HCT116 (cell line): ENCODE measurements at regions not wholly inside any gene's neighbourhood (a gene's known extent, or its start where the extent isn't known, plus 50 kb on each side); places are given as distances from the start of the nearest gene placed in this dataset.

Experiments
- ATAC-seq: fragments of 200-7000 bp; cut with Tn5 transposase; 2 replicates; pipeline ENCODE4 v1.9.1; 2020; ENCODE audit warnings: mild to moderate bottlenecking, moderate library complexity
- BruUV-seq: library from RNA; stranded (reverse); fragments of 400-500 nt; replicated peaks from 2 replicates; lab custom pipeline; 2021; lab: Mats Ljungman, UMichigan
- CTCF ChIA-PET: fragments of 300-600 bp; sonication (Branson Sonifier 250); formaldehyde crosslinking; loops from one replicate; lab custom pipeline; 2021; ENCODE audit warnings: antibody characterized with exemption; lab: Charles Lee
- POLR2A ChIA-PET: fragments of 300-600, 350-600 bp; sonication (Branson Sonifier 250); formaldehyde crosslinking; loops from one replicate; lab custom pipeline; 2021; ENCODE audit warnings: antibody characterized with exemption; lab: Charles Lee
- RAD21 ChIA-PET, 2 experiments: fragments of 300-600 bp; sonication (Branson Sonifier 250); formaldehyde crosslinking; loops; one replicate each; lab custom pipeline; 2023; ENCODE audit warnings: low total read pairs in 2 of 2; ENCODE audit not compliant: uncharacterized antibody in 2 of 2, unreplicated experiment in 2 of 2, low non-redundant PET in 1 of 2; lab: Charles Lee
- DNase-seq: peaks from one replicate; pipeline ENCODE4 v3.0.0-alpha.2; 2010; ENCODE audit warnings: low read depth, low spot score
- H2AFZ ChIP-seq: fragments of 200-600 bp; shearing (Covaris generic), sonication (generic); 2 replicates; pipeline ENCODE4 v1.6.1; 2017; ENCODE audit warnings: low read depth, mixed run types, mixed read lengths, antibody characterized with exemption, low read length; ENCODE audit not compliant: poor library complexity, severe bottlenecking
- H3K27ac ChIP-seq: 2 replicates; pipeline ENCODE4 v1.5.1; 2012; ENCODE audit warnings: low read depth, low read length
- H3K27me3 ChIP-seq: fragments of 200-600 bp; sonication (generic); 2 replicates; pipeline ENCODE4 v1.6.1; 2016; ENCODE audit warnings: mixed run types, low read length, mixed read lengths; ENCODE audit not compliant: insufficient read depth
- H3K36me3 ChIP-seq, 2 experiments: fragments of 200-500 bp in 1 of 2; fragments of 200-600 bp in 1 of 2; sonication (Bioruptor generic) in 1 of 2; sonication (generic) in 1 of 2; 2 replicates each; pipeline versions ENCODE4 v1.5.1 to v1.6.1; 2014 to 2016; ENCODE audit warnings: low read length in 2 of 2, inconsistent platforms in 1 of 2, mixed read lengths in 1 of 2, mixed run types in 1 of 2; ENCODE audit not compliant: insufficient read depth in 2 of 2, control insufficient read depth in 1 of 2
- H3K4me1 ChIP-seq, 2 experiments: fragments of 200-600 bp in 1 of 2; sonication (generic) in 1 of 2; 2 replicates each; pipeline versions ENCODE4 v1.5.1 to v1.6.1; 2012 to 2017; ENCODE audit warnings: low read length in 2 of 2, inconsistent platforms in 1 of 2, mild to moderate bottlenecking in 1 of 2, mixed read lengths in 1 of 2, mixed run types in 1 of 2, moderate library complexity in 1 of 2; ENCODE audit not compliant: insufficient read depth in 2 of 2, control insufficient read depth in 1 of 2
- H3K4me2 ChIP-seq: fragments of 200-600 bp; sonication (generic); 2 replicates; pipeline ENCODE4 v1.6.1; 2017; ENCODE audit warnings: mixed run types, low read length, mixed read lengths
- H3K4me3 ChIP-seq, 2 experiments: fragments of 200-600 bp in 1 of 2; sonication (generic) in 1 of 2; replicated peaks in 1 of 2; 2 replicates each; pipeline ENCODE4 v1.5.1; 2011 to 2016; ENCODE audit warnings: low read length in 2 of 2, control low read depth in 1 of 2, low read depth in 1 of 2, mild to moderate bottlenecking in 1 of 2, mixed read lengths in 1 of 2, mixed run types in 1 of 2
- H3K79me2 ChIP-seq: fragments of 200-600 bp; sonication (generic); 2 replicates; pipeline ENCODE4 v1.6.1; 2017; ENCODE audit warnings: mild to moderate bottlenecking, mixed run types, low read length, moderate library complexity, mixed read lengths; ENCODE audit not compliant: insufficient read depth
- H3K9ac ChIP-seq: fragments of 200-600 bp; sonication (generic); 2 replicates; pipeline ENCODE4 v1.6.1; 2016; ENCODE audit warnings: low read length, mixed read lengths
- H3K9me2 ChIP-seq: fragments of 200-600 bp; sonication (generic), shearing (Covaris generic); 2 replicates; pipeline ENCODE4 v1.6.1; 2017; ENCODE audit warnings: mixed run types, mild to moderate bottlenecking, moderate library complexity; ENCODE audit not compliant: insufficient read depth
- H3K9me3 ChIP-seq, 2 experiments: fragments of 200-500 bp in 1 of 2; fragments of 200-600 bp in 1 of 2; sonication (Bioruptor generic) in 1 of 2; sonication (generic) in 1 of 2; 2 replicates each; pipeline ENCODE4 v1.6.1; 2014 to 2017; ENCODE audit warnings: low read length in 2 of 2, mixed read lengths in 2 of 2, inconsistent platforms in 1 of 2, low read depth in 1 of 2, mild to moderate bottlenecking in 1 of 2, mixed run types in 1 of 2, moderate library complexity in 1 of 2; ENCODE audit not compliant: control insufficient read depth in 1 of 2, insufficient read depth in 1 of 2
- H4K20me1 ChIP-seq: fragments of 200-600 bp; sonication (generic), shearing (Covaris generic); 2 replicates; pipeline ENCODE4 v1.6.1; 2017; ENCODE audit warnings: mixed run types, mild to moderate bottlenecking, moderate library complexity; ENCODE audit not compliant: insufficient read depth
- CEBPB ChIP-seq: IDR thresholded peaks from 2 replicates; pipeline ENCODE4 v1.6.1; 2012; ENCODE audit warnings: low read depth
- EGR1 ChIP-seq: IDR thresholded peaks from 2 replicates; pipeline ENCODE4 v1.6.1; 2012; ENCODE audit warnings: low read depth
- ELF1 ChIP-seq: IDR thresholded peaks from 2 replicates; pipeline ENCODE4 v1.6.1; 2012; ENCODE audit warnings: low read depth, borderline replicate concordance
- EZH2 ChIP-seq: fragments of 200-600 bp; sonication (generic); IDR thresholded peaks from 2 replicates; pipeline ENCODE4 v1.6.1; 2017; ENCODE audit warnings: antibody characterized with exemption, mixed run types
- EZH2phosphoT487 ChIP-seq: fragments of 200-600 bp; IDR thresholded peaks from 2 replicates; pipeline ENCODE4 v1.6.1; 2018; ENCODE audit warnings: antibody characterized with exemption, borderline replicate concordance
- JUND ChIP-seq: IDR thresholded peaks from 2 replicates; pipeline ENCODE4 v1.6.1; 2012
- POLR2A ChIP-seq: IDR thresholded peaks from 2 replicates; pipeline ENCODE4 v1.7.0; 2011; ENCODE audit warnings: borderline replicate concordance; ENCODE audit not compliant: insufficient read depth, insufficient read length; ENCODE audit errors: extremely low read depth
- RAD21 ChIP-seq: IDR thresholded peaks from 2 replicates; pipeline ENCODE4 v1.6.1; 2012; ENCODE audit warnings: low read depth, mild to moderate bottlenecking
- SP1 ChIP-seq: IDR thresholded peaks from 2 replicates; pipeline ENCODE4 v1.6.1; 2012; ENCODE audit warnings: low read depth
- SRF ChIP-seq: IDR thresholded peaks from 2 replicates; pipeline ENCODE4 v1.6.1; 2012; ENCODE audit warnings: low read depth
- TCF7L2 ChIP-seq: IDR thresholded peaks from 2 replicates; pipeline ENCODE4 v1.7.0; 2011; ENCODE audit warnings: borderline replicate concordance, inconsistent platforms; ENCODE audit not compliant: insufficient read depth, insufficient read length; ENCODE audit errors: extremely low read depth
- YY1 ChIP-seq: IDR thresholded peaks from 2 replicates; pipeline ENCODE4 v1.6.1; 2011; ENCODE audit warnings: low read length, low read depth, moderate library complexity, mild to moderate bottlenecking; ENCODE audit not compliant: insufficient replicate concordance; ENCODE audit errors: extremely low read depth
- intact Hi-C: fragments of 100-400 bp; cut with micrococcal nuclease; formaldehyde crosslinking; loops from 2 replicates; pipeline ENCODE4 v1.10.0; 2022
- TF ChIP-seq, protein P1 (sequence below): IDR thresholded peaks from 2 replicates; pipeline ENCODE4 v1.6.1; 2012
- TF ChIP-seq, protein P2 (sequence below): IDR thresholded peaks from 2 replicates; pipeline ENCODE4 v1.6.1; 2012
- TF ChIP-seq, protein P3 (sequence below): IDR thresholded peaks from 2 replicates; pipeline ENCODE4 v1.6.1; 2012; ENCODE audit warnings: low read depth

- no peak overlapping the region for H3K4me2 ChIP-seq
- H3K27me3 ChIP-seq: no peaks in the 10 kb centered on the region
- H2AFZ ChIP-seq: no peak overlapping the region
- RAD21 ChIA-PET: no interaction called here
- no peak overlapping the region for H3K9ac ChIP-seq
- no peaks in the 10 kb centered on the region for H3K9me3 ChIP-seq
- DNase-seq (no peak), ATAC-seq (no peak)
- no peak overlapping the region for H3K4me3 ChIP-seq
- intact Hi-C loops: no loop called here
- POLR2A ChIA-PET: no interaction called here
- H3K4me1 ChIP-seq: no peaks in the 10 kb centered on the region
- no peaks in the 10 kb centered on the region for H3K36me3 ChIP-seq
- H3K27ac ChIP-seq: no peak overlapping the region
- no peaks in the 10 kb centered on the region for H3K9me2 ChIP-seq
- CTCF ChIA-PET: no interaction called here
- H4K20me1 ChIP-seq: no peaks in the 10 kb centered on the region
- H3K79me2 ChIP-seq: no peaks in the 10 kb centered on the region
- BruUV-seq: no TSS peak
- TF ChIP-seq, protein P1, sequence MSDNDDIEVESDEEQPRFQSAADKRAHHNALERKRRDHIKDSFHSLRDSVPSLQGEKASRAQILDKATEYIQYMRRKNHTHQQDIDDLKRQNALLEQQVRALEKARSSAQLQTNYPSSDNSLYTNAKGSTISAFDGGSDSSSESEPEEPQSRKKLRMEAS: no peak
- TF ChIP-seq TCF7L2 (no peak), JUND (no peak)
Measured at GRCh38 chr2:57987835-57988573, 58.6 kb upstream of the VRK2 start.

DNA sequence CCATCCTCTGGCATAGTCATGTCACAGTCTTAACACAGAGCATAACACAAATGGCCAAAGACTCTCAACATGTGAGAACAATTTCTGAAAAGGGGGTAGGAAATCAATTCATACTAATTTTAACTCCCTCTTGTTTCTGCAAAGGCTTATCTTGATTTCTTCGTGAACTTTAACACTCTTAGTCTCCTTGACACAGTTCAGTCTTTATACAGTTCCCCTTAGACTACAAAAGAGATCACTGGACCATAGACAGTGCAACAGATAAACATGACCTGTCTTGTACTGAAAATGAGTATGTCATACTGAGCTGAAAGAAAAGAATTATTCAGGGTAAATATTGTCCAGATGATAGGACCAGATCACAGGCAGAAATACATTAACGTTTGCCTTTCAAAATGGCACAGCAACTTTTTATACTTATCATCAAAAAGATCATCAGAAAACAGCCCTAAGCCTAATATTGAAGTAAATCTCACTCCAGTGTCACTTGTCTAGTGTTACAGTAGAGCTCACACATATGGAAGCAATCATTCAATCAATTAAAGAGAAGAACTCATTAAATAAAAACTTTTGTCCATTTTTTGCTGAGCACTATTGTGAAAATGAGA is 56.4 kb upstream of the VRK2 start:
- ATAC-seq: no peak
- H3K4me1 ChIP-seq: no peaks in the 10 kb centered on the region

More for the DNA sequence above, 56.4 kb upstream of the VRK2 start:
- no peak overlapping the region for H2AFZ ChIP-seq
- no peak overlapping the region for H3K27ac ChIP-seq
- intact Hi-C loops: no loop called here
- no peak overlapping the region for H3K4me3 ChIP-seq
- H3K9me3 ChIP-seq: no peaks in the 10 kb centered on the region
- H3K79me2 ChIP-seq: no peaks in the 10 kb centered on the region
- no peak for DNase-seq
- no peaks in the 10 kb centered on the region for H3K27me3 ChIP-seq
- CTCF ChIA-PET: no interaction called here
- H3K4me2 ChIP-seq: no peak overlapping the region
- H4K20me1 ChIP-seq: no peaks in the 10 kb centered on the region
- RAD21 ChIA-PET: no interaction called here
- H3K9ac ChIP-seq: no peak overlapping the region
- no peak for TF ChIP-seq RAD21
- TF ChIP-seq CEBPB: no peak
- TF ChIP-seq, protein P1: no peak
- no peak for TF ChIP-seq EZH2phosphoT487
- no peak for TF ChIP-seq TCF7L2
- TF ChIP-seq SP1: no peak
- TF ChIP-seq, protein P2, sequence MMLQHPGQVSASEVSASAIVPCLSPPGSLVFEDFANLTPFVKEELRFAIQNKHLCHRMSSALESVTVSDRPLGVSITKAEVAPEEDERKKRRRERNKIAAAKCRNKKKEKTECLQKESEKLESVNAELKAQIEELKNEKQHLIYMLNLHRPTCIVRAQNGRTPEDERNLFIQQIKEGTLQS: no peak
- TF ChIP-seq SRF: no peak
- no peak for TF ChIP-seq ELF1
- TF ChIP-seq EZH2: no peak
- TF ChIP-seq EGR1: no peak
- no peak for TF ChIP-seq YY1
- no peak for TF ChIP-seq POLR2A
- TF ChIP-seq, protein P3, sequence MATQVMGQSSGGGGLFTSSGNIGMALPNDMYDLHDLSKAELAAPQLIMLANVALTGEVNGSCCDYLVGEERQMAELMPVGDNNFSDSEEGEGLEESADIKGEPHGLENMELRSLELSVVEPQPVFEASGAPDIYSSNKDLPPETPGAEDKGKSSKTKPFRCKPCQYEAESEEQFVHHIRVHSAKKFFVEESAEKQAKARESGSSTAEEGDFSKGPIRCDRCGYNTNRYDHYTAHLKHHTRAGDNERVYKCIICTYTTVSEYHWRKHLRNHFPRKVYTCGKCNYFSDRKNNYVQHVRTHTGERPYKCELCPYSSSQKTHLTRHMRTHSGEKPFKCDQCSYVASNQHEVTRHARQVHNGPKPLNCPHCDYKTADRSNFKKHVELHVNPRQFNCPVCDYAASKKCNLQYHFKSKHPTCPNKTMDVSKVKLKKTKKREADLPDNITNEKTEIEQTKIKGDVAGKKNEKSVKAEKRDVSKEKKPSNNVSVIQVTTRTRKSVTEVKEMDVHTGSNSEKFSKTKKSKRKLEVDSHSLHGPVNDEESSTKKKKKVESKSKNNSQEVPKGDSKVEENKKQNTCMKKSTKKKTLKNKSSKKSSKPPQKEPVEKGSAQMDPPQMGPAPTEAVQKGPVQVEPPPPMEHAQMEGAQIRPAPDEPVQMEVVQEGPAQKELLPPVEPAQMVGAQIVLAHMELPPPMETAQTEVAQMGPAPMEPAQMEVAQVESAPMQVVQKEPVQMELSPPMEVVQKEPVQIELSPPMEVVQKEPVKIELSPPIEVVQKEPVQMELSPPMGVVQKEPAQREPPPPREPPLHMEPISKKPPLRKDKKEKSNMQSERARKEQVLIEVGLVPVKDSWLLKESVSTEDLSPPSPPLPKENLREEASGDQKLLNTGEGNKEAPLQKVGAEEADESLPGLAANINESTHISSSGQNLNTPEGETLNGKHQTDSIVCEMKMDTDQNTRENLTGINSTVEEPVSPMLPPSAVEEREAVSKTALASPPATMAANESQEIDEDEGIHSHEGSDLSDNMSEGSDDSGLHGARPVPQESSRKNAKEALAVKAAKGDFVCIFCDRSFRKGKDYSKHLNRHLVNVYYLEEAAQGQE: no peak
- no peak for TF ChIP-seq JUND
- POLR2A ChIA-PET: no interaction called here
- H3K36me3 ChIP-seq: no peaks in the 10 kb centered on the region
- H3K9me2 ChIP-seq: no peaks in the 10 kb centered on the region
- no TSS peak for BruUV-seq
